GM23338 (cell line): ENCODE measurements at regions not wholly inside any gene's neighbourhood (a gene's known extent, or its start where the extent isn't known, plus 50 kb on each side); places are given as distances from the start of the nearest gene placed in this dataset.

Experiments used
- CREB1 ChIP-seq: fragments of 250-450 bp; sonication (Bioruptor Pico); IDR thresholded peaks from 2 replicates; pipeline ENCODE4 v1.5.0; 2020; ENCODE audit warnings: low read depth, mild to moderate bottlenecking, moderate library complexity
- CTCF ChIP-seq, 2 experiments: fragments of 200-600 bp in 1 of 2; sonication (generic) in 1 of 2; conservative IDR thresholded peaks; 2 replicates each; pipeline versions ENCODE4 v1.5.1 to v1.6.1; 2016 to 2017; ENCODE audit warnings: antibody characterized with exemption in 2 of 2, low read depth in 2 of 2, mild to moderate bottlenecking in 2 of 2, moderate library complexity in 1 of 2
- EZH2 ChIP-seq: fragments of 200-600 bp; sonication (generic); IDR thresholded peaks from one replicate; pipeline ENCODE4 v1.8.0; 2017; ENCODE audit warnings: antibody characterized with exemption, mild to moderate bottlenecking, low read depth; ENCODE audit not compliant: unreplicated experiment
- EZH2phosphoT487 ChIP-seq: fragments of 200-600 bp; sonication (generic); IDR thresholded peaks from one replicate; pipeline ENCODE4 v1.8.1; 2018; ENCODE audit warnings: antibody characterized with exemption; ENCODE audit not compliant: unreplicated experiment
- JUNB ChIP-seq: IDR thresholded peaks from one replicate; pipeline ENCODE4 v1.6.1; 2016; ENCODE audit warnings: antibody characterized with exemption; ENCODE audit not compliant: unreplicated experiment
- NANOG ChIP-seq: IDR thresholded peaks from 2 replicates; pipeline ENCODE4 v1.6.1; 2016; ENCODE audit warnings: antibody characterized with exemption, borderline replicate concordance
- POLR2AphosphoS5 ChIP-seq: IDR thresholded peaks from 2 replicates; pipeline ENCODE4 v1.6.1; 2016; ENCODE audit warnings: antibody characterized with exemption, low read depth
- REST ChIP-seq: IDR thresholded peaks from one replicate; pipeline ENCODE4 v1.6.1; 2018; ENCODE audit warnings: antibody characterized with exemption; ENCODE audit not compliant: unreplicated experiment
- STAT1 ChIP-seq: IDR thresholded peaks from one replicate; pipeline ENCODE4 v1.6.1; 2016; ENCODE audit warnings: antibody characterized with exemption; ENCODE audit not compliant: unreplicated experiment
- ZNF114 ChIP-seq: fragments of 250-450 bp; sonication (Bioruptor Pico); IDR thresholded peaks from 2 replicates; pipeline ENCODE4 v1.5.0; 2020; ENCODE audit warnings: mild to moderate bottlenecking, moderate library complexity
- ZNF331 ChIP-seq: fragments of 250-450 bp; sonication (Bioruptor Pico); IDR thresholded peaks from 2 replicates; pipeline ENCODE4 v1.5.0; 2020; ENCODE audit warnings: low read depth, mild to moderate bottlenecking, moderate library complexity
- ZNF462 ChIP-seq: fragments of 250-450 bp; sonication (Bioruptor Pico); IDR thresholded peaks from 2 replicates; pipeline ENCODE4 v1.5.0; 2020; ENCODE audit warnings: mild to moderate bottlenecking, moderate library complexity

- TF ChIP-seq CTCF (conservative IDR thresholded peaks at IDR 0.05; ENCODE audit: low read depth in 2 of 2) = no peak
- TF ChIP-seq POLR2AphosphoS5 = no peak
- no peak for TF ChIP-seq CREB1
- no peak for TF ChIP-seq EZH2phosphoT487
- no peak for TF ChIP-seq JUNB
- TF ChIP-seq EZH2 = no peak
- no peak for TF ChIP-seq REST
- no peak for TF ChIP-seq ZNF462 (CRISPR knock-in tag)
- TF ChIP-seq ZNF114 (CRISPR knock-in tag) = no peak
- TF ChIP-seq NANOG = no peak
- TF ChIP-seq STAT1 = no peak
- TF ChIP-seq ZNF331 (CRISPR knock-in tag) = no peak
Measured at GRCh38 chr2:199705538-199705937, 145.5 kb downstream of the FTCDNL1 start.
